IMR-90 (cell line): ENCODE measurements at regions not wholly inside any gene's neighbourhood (a gene's known extent, or its start where the extent isn't known, plus 50 kb on each side); places are given as distances from the start of the nearest gene placed in this dataset.

Experiments
- CEBPB ChIP-seq: IDR thresholded peaks from 2 replicates; pipeline ENCODE4 v1.6.1; 2012; ENCODE audit warnings: low read depth, low read length, improper control_type of control experiment
- CTCF ChIP-seq: conservative IDR thresholded peaks from 2 replicates; pipeline ENCODE4 v1.5.1; 2012; ENCODE audit warnings: mild to moderate bottlenecking, low read depth, low read length, improper control_type of control experiment
- MXI1 ChIP-seq: IDR thresholded peaks from 2 replicates; pipeline ENCODE4 v1.6.1; 2012; ENCODE audit warnings: low read depth, mild to moderate bottlenecking, low read length, moderate library complexity, borderline replicate concordance
- NFE2L2 ChIP-seq: fragments of 150-350 bp; IDR thresholded peaks from 2 replicates; pipeline ENCODE4 v1.6.1; 2016; ENCODE audit warnings: low read depth, mild to moderate bottlenecking, low read length
- POLR2A ChIP-seq: IDR thresholded peaks from 2 replicates; pipeline ENCODE4 v1.6.1; 2012; ENCODE audit warnings: mild to moderate bottlenecking, low read depth, low read length
- RAD21 ChIP-seq: IDR thresholded peaks from 2 replicates; pipeline ENCODE4 v1.6.1; 2012; ENCODE audit warnings: low read length, improper control_type of control experiment
- RCOR1 ChIP-seq: IDR thresholded peaks from 2 replicates; pipeline ENCODE4 v1.6.1; 2012; ENCODE audit warnings: mild to moderate bottlenecking, low read length, improper control_type of control experiment; ENCODE audit not compliant: insufficient replicate concordance

DNA sequence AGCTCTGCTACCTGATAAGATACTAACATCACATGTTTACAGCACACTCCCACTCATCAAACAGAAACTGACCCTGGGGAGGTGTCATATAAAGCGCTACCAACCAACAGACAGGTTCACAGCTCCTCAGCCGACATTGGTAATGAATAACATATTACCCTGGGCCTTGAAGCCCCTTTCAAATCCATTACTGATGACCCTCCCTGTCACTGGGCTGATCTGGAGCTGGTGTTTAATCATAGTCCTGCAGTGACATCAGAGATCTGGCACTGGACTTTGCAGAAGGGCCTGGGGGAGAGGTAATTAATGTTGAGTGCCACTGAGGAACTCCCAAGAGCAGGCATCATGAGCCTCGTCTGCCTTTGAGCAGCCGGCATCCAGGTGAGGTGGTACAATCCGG is 306.5 kb upstream of the NFE2L3 start:
- TF ChIP-seq CTCF (no peak), RCOR1 (no peak), MXI1 (no peak), POLR2A (no peak), NFE2L2 (no peak), CEBPB (no peak), RAD21 (no peak)
